ENCODE measurements at regions not wholly inside any gene's neighbourhood (a gene's known extent, or its start where the extent isn't known, plus 50 kb on each side); places are given as distances from the start of the nearest gene placed in this dataset.

- intact Hi-C loops (cut with DNase I; ENCODE audit: low total_unique reads): no loop called here
- WGBS, 2 donors: 53 to 57% methylated on average over 8 of the region's 8 CpGs
- no peak for TF ChIP-seq POLR2A (IDR thresholded peaks at IDR 0.05)
- TF ChIP-seq CTCF (IDR thresholded peaks at IDR 0.05): no peak
- no peak overlapping the region for H3K4me3 ChIP-seq (ENCODE audit: low read depth, poor library complexity, severe bottlenecking)
- DNase-seq (ENCODE audit: low spot score in 2 of 2): no peak
Observed at GRCh38 chr1:58982259-58982998, 198.6 kb upstream of the JUN start.

GRCh38 chr1:58983162-58983561 is 199.3 kb upstream of the JUN start:
- no peak overlapping the region for H3K4me3 ChIP-seq (ENCODE audit: low read depth, poor library complexity, severe bottlenecking)
- no peak for DNase-seq (ENCODE audit: low spot score in 2 of 2)
- WGBS, 2 donors: 19 to 20% methylated on average over 3 of the region's 3 CpGs
- intact Hi-C loops (cut with DNase I; ENCODE audit: low total_unique reads): no loop called here
- no peak for TF ChIP-seq CTCF (IDR thresholded peaks at IDR 0.05)
- no peak for TF ChIP-seq POLR2A (IDR thresholded peaks at IDR 0.05)

GRCh38 chr1:58983633-58984245 is 199.9 kb upstream of the JUN start:
- no peak for DNase-seq (ENCODE audit: low spot score in 2 of 2)
- 25 to 41% methylated on average over 2 of the region's 2 CpGs for WGBS, 2 donors
- no peak overlapping the region for H3K4me3 ChIP-seq (ENCODE audit: low read depth, poor library complexity, severe bottlenecking)

GRCh38 chr1:58986996-58987767 is 203.3 kb upstream of the JUN start:
- 72 to 76% methylated on average over 4 of the region's 4 CpGs for WGBS, 2 donors
- no peak for TF ChIP-seq CTCF (IDR thresholded peaks at IDR 0.05)
- no peak for TF ChIP-seq POLR2A (IDR thresholded peaks at IDR 0.05)
- intact Hi-C loops (cut with DNase I; ENCODE audit: low total_unique reads): no loop called here
- no peak overlapping the region for H3K4me3 ChIP-seq (ENCODE audit: low read depth, poor library complexity, severe bottlenecking)
- DNase-seq (ENCODE audit: low spot score in 2 of 2): no peak

More at GRCh38 chr1:58983633-58984245, 199.9 kb upstream of the JUN start:
- TF ChIP-seq POLR2A (IDR thresholded peaks at IDR 0.05): no peak
- intact Hi-C loops (cut with DNase I; ENCODE audit: low total_unique reads): no loop called here

GRCh38 chr1:58988752-58989151 is 204.9 kb upstream of the JUN start:
- intact Hi-C loops (cut with DNase I; ENCODE audit: low total_unique reads): no loop called here
- DNase-seq (ENCODE audit: low spot score in 2 of 2): no peak
- TF ChIP-seq CTCF (IDR thresholded peaks at IDR 0.05): no peak
- TF ChIP-seq POLR2A (IDR thresholded peaks at IDR 0.05): no peak
- H3K4me3 ChIP-seq (ENCODE audit: low read depth, poor library complexity, severe bottlenecking): no peak overlapping the region

GRCh38 chr1:58989845-58990244 is 206.0 kb upstream of the JUN start:
- TF ChIP-seq POLR2A (IDR thresholded peaks at IDR 0.05): no peak
- no peak for TF ChIP-seq CTCF (IDR thresholded peaks at IDR 0.05)
- H3K4me3 ChIP-seq (ENCODE audit: low read depth, poor library complexity, severe bottlenecking): no peak overlapping the region
- no peak for DNase-seq (ENCODE audit: low spot score in 2 of 2)
- intact Hi-C loops (cut with DNase I; ENCODE audit: low total_unique reads): no loop called here
- 85 to 89% methylated on average over 2 of the region's 2 CpGs for WGBS, 2 donors

Data from lower leg skin (tissue), 4 donors.